AG04450 (cell line): ENCODE measurements at regions not wholly inside any gene's neighbourhood (a gene's known extent, or its start where the extent isn't known, plus 50 kb on each side); places are given as distances from the start of the nearest gene placed in this dataset.

ENCODE experiments used
- CTCF ChIA-PET: fragments of 300-600, 350-600 bp; formaldehyde crosslinking; extraction: SDS; loops from one replicate; lab custom pipeline; 2022; ENCODE audit warnings: antibody characterized with exemption, inconsistent platforms; lab: Charles Lee
- POLR2A ChIA-PET: fragments of 350-600 bp; formaldehyde crosslinking; extraction: SDS; loops from one replicate; lab custom pipeline; 2021; ENCODE audit warnings: antibody characterized with exemption, inconsistent platforms; lab: Yijun Ruan, JAX
- DNase-seq: peaks from one replicate; pipeline ENCODE4 v3.0.0-alpha.2; 2011; ENCODE audit warnings: low read depth, low spot score
- H3K27ac ChIP-seq: one replicate; pipeline ENCODE4 v1.5.1; 2012; ENCODE audit warnings: low read depth, low read length, control low read depth
- H3K27me3 ChIP-seq: one replicate; pipeline ENCODE4 v1.6.0; 2012; ENCODE audit warnings: low read length; ENCODE audit not compliant: control insufficient read depth, insufficient read depth
- H3K4me3 ChIP-seq: 2 replicates; pipeline ENCODE4 v1.5.1; 2011; ENCODE audit warnings: mild to moderate bottlenecking, low read depth, low read length, control low read depth
- H3K9me3 ChIP-seq: 2 replicates; pipeline ENCODE4 v1.5.1; 2012; ENCODE audit warnings: low read length; ENCODE audit not compliant: control insufficient read depth, insufficient read depth
- TF ChIP-seq, protein P1 (sequence below): IDR thresholded peaks from 2 replicates; pipeline ENCODE4 v1.5.1; 2011; ENCODE audit warnings: low read depth, low read length, control low read depth, inconsistent platforms

DNA sequence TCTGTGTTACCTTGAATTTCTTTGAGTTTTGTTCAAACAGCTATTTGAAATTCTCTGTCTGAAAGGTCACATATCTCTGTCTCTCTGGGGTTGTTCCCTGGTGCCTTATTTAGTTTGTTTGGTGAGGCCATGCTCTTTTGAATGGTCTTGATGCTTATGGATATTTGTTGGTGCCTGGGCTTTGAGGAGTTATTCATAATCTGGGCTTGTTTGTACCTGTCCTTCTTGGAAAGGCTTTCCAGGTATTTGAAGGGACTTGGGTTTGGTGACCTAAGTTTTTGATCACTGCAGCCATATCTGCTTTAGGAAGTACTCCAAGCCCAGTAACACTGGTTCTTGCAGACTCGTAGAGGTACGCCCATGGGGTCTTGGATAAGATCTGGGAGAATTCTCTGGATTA is 63.3 kb upstream of the MAGI3 start:
- CTCF ChIA-PET = no interaction called here
- H3K4me3 ChIP-seq = no peak overlapping the region

DNA sequence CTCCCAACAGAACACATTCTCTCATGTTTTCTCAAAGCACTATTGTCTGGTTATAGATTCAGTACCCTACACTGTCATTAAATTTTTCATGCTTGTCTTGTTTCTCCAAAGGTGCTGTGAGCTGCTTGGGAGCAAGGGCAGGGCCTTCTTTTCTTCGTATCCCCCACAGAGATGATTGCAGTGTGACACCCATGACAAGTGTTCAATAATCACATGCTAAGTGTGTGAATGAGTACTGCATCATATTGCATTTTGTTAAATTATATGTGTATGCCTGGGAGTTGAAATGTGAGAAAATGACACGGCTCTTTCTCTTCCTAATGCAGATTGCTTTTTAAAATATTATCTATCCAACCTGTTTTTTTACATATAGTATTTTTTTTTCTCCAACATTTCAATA is 57.3 kb upstream of the MAGI3 start:
- TF ChIP-seq, protein P1, sequence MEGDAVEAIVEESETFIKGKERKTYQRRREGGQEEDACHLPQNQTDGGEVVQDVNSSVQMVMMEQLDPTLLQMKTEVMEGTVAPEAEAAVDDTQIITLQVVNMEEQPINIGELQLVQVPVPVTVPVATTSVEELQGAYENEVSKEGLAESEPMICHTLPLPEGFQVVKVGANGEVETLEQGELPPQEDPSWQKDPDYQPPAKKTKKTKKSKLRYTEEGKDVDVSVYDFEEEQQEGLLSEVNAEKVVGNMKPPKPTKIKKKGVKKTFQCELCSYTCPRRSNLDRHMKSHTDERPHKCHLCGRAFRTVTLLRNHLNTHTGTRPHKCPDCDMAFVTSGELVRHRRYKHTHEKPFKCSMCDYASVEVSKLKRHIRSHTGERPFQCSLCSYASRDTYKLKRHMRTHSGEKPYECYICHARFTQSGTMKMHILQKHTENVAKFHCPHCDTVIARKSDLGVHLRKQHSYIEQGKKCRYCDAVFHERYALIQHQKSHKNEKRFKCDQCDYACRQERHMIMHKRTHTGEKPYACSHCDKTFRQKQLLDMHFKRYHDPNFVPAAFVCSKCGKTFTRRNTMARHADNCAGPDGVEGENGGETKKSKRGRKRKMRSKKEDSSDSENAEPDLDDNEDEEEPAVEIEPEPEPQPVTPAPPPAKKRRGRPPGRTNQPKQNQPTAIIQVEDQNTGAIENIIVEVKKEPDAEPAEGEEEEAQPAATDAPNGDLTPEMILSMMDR = no peak
- Histone ChIP-seq H3K9me3 (no peaks in the 10 kb centered on the region), H3K27me3 (peaks cover 3% of the 10 kb centered on the region), H3K4me3 (no peak overlapping the region), H3K27ac (no peak overlapping the region)
- CTCF ChIA-PET = no interaction called here
- no peak for DNase-seq
- POLR2A ChIA-PET = no interaction called here

More for the DNA sequence above, 63.3 kb upstream of the MAGI3 start:
- DNase-seq = no peak
- TF ChIP-seq, protein P1 = no peak
- Histone ChIP-seq H3K27ac (no peak overlapping the region), H3K27me3 (no peaks in the 10 kb centered on the region), H3K9me3 (no peaks in the 10 kb centered on the region)
- POLR2A ChIA-PET = no interaction called here

DNA sequence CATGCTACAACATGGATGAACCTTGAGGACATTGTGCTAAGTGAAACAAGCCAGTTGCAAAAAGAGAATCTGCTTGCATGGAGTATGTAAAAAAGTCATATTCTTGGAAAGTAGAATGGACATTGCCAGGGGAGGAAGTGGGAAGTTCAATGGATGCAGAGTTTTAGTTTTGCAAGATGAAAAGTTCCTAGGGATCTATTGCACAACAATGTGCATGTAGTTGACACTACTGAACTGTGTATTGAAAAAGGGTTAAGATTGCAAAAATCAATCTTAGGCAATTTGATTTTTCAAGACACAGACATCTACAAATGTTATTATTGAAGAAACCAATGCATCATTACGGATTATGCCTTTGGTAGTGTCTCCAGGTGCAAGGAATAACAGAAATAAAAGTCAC is 50.3 kb upstream of the MAGI3 start:
- no peak for DNase-seq
- ChIA-PET POLR2A (no interaction called here), CTCF (no interaction called here)
- TF ChIP-seq, protein P1 = no peak
- no peaks in the 10 kb centered on the region for H3K27me3 ChIP-seq
- H3K9me3 ChIP-seq = no peaks in the 10 kb centered on the region
- no peak overlapping the region for H3K4me3 ChIP-seq
- no peak overlapping the region for H3K27ac ChIP-seq
